Loucy (cell line): ENCODE measurements at regions not wholly inside any gene's neighbourhood (a gene's known extent, or its start where the extent isn't known, plus 50 kb on each side); places are given as distances from the start of the nearest gene placed in this dataset.

Source experiments
- CTCF ChIP-seq: fragments of 200-600 bp; sonication (generic); conservative IDR thresholded peaks from 2 replicates; pipeline ENCODE4 v1.5.1; 2014; ENCODE audit warnings: mild to moderate bottlenecking, antibody characterized with exemption, low read length
- EZH2phosphoT487 ChIP-seq: fragments of 200-600 bp; IDR thresholded peaks from 2 replicates; pipeline ENCODE4 v1.6.1; 2018; ENCODE audit warnings: antibody characterized with exemption, mild to moderate bottlenecking, moderate library complexity, borderline replicate concordance

- no peak for TF ChIP-seq CTCF
- no peak for TF ChIP-seq EZH2phosphoT487
Observed at GRCh38 chr15:29874977-29875376, 52.7 kb upstream of the TJP1 start.
